AG10803 (cell line): ENCODE measurements at regions not wholly inside any gene's neighbourhood (a gene's known extent, or its start where the extent isn't known, plus 50 kb on each side); places are given as distances from the start of the nearest gene placed in this dataset.

Experiments used
- DNase-seq: peaks from one replicate; pipeline ENCODE4 v3.0.0; 2010; ENCODE audit warnings: low read depth
- H3K4me3 ChIP-seq: 2 replicates; pipeline ENCODE4 v1.5.1; 2011; ENCODE audit warnings: mild to moderate bottlenecking, low read length, control low read depth
- TF ChIP-seq, protein P1 (sequence below): conservative IDR thresholded peaks from 2 replicates; pipeline ENCODE4 v1.5.1; 2011; ENCODE audit warnings: mild to moderate bottlenecking, low read length, control low read depth, inconsistent platforms

DNA sequence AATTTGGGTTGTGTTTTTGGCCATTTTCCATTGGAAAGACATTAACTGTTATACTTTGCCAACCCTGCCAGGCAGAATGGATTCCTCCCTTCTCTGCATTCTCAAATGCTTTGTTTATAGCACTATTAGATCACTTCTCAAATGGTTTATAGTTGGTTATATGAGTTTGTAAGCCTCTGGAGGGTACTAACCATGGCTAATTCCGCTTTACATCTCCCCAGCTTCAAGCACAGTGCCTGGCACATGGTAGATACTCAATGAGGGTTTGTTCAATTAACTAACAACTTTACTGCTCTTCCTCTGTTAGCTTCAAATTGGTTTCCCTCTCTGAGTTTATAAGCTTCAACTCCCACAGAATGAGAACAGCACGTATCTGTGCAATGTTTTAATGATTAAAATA, 213.5 kb downstream of the SOX11 start:
- no peak overlapping the region for H3K4me3 ChIP-seq
- TF ChIP-seq, protein P1, sequence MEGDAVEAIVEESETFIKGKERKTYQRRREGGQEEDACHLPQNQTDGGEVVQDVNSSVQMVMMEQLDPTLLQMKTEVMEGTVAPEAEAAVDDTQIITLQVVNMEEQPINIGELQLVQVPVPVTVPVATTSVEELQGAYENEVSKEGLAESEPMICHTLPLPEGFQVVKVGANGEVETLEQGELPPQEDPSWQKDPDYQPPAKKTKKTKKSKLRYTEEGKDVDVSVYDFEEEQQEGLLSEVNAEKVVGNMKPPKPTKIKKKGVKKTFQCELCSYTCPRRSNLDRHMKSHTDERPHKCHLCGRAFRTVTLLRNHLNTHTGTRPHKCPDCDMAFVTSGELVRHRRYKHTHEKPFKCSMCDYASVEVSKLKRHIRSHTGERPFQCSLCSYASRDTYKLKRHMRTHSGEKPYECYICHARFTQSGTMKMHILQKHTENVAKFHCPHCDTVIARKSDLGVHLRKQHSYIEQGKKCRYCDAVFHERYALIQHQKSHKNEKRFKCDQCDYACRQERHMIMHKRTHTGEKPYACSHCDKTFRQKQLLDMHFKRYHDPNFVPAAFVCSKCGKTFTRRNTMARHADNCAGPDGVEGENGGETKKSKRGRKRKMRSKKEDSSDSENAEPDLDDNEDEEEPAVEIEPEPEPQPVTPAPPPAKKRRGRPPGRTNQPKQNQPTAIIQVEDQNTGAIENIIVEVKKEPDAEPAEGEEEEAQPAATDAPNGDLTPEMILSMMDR, result no peak
- no peak for DNase-seq

DNA sequence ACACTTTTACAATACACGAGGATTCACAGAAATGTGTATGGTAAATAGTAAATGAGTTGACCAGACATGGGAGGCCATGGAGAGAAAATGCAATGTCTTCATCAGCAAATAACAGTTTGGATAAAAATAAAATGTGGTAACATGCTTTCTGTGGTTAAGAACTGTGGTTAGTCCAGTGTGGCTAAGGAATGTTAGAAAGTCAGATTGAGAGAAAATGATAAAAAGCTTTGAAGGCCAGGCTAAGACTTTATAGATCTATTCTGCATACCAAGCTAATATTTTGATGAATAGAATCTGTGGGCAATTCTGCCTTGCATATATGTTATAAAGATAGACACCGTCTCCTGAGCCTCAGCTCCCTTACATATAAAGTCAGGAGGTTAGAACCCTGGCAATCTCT, 215.9 kb downstream of the SOX11 start:
- H3K4me3 ChIP-seq, result no peak overlapping the region
- peak; percentile 3 for DNase-seq
- TF ChIP-seq, protein P1, result no peak

DNA sequence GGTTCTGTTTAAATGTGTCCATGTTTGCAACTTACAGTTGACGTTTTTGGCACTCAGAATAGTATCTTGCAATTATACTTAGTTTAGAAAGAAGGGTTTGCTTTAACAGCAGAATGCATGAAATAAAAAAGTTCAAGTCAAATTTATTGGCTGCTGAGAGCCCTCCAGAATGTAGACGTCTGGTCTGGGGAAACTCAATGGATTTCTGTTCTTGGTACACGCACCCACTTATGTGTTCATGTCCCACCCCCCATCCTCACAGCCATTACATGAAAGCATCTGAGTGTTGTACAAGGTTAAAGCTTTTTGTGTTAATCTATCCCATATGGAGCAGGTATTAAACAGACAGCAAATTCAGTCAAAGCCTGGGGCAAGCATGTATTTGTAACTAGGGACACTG, 219.5 kb downstream of the SOX11 start:
- no peak overlapping the region for H3K4me3 ChIP-seq
- TF ChIP-seq, protein P1, result no peak
- no peak for DNase-seq

DNA sequence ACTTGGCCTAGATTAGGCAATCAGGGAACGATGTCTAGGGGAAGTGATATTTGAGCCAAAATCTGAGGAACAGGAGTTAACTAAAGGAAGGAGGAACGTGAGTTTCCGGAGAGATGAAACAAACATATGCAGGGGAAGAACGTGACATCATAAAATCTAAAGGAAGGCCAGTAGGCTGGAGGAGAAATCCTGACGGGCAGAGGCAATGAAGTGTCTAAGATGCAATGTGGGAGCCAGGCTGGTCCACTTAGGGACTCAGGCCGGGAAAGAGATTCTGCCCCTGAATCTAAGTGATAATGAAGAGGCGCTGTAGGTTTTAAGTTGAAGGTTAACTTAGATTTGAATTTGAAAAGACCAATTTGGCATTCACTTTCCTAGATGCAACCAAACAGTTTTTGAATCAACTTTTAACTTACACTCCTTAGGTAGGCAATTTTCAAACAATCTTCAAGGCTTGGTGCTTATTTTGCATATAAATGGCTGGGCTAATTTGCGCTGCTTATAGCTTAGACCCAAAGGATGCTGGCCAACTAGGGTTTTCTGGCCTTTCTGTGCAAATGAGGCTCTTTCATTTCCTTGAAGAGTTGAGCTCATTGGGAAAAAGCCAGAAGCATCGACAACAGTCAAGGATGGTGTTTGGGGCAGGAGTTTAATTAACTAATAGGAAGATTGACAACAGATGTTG, 221.7 kb downstream of the SOX11 start:
- TF ChIP-seq, protein P1, result no peak
- no peak for DNase-seq

DNA sequence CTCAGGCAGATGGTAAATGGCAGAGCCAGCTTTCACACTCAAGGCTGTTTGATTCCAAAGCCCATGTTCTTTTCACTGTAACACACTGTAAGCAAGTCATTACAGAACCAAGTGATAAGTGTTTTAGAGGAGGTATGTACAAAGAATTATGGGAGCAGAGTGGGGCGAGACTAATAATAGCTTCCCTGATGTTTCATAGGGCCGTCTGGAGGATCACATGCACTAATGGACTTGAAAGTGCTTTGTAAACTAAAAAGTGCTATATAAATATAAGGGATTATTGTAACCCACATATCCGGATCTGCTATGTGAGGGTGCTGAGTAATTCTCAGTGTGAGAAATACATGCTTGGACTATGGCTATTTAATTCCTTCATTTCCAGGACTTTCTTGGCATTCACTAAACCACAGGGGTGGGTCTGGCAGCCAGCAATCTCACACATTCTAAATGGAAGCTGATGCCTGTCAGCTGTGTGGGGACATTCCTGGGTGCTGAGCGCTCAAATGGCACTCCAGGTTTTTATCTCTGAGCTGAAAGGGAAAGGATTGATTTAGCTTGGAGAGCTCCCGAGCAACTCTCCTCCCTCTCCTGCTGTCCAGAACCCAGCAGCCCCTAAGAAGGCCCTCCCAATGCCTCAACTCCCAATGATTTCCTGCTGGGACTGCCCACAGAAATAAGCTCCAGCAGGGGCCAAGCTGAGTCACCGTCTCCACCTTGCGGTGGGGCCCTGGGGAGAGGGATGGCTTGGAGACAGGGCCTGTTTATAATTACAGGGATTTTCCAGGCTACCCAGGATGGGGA, 222.8 kb downstream of the SOX11 start:
- DNase-seq, result peak; percentile 58
- H3K4me3 ChIP-seq, result no peak overlapping the region
- TF ChIP-seq, protein P1, result peak; percentile 25; the same call in 1 of the 2 replicates

More for the DNA sequence above, 221.7 kb downstream of the SOX11 start:
- H3K4me3 ChIP-seq, result no peak overlapping the region

DNA sequence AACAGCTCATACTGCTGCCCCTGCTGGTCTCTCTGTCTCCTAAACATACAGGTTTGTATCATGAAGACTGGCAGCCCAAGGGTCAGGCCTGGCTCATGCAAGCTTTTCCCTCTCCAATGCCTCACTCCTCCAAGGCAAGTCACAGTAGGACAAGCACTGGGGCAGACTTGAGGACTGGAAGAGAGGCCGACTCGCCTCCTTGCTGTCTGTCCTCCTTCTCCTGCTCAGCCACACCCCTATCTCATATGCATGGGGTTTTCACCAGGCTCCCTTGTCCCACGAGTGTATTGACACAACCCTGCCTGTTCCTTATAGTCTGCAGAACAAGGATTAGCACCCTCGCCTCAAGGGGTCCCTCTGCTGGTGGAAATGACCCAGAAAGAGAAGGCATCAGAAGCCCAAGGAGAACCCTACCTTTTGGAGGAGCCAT, 223.7 kb downstream of the SOX11 start:
- TF ChIP-seq, protein P1, result peak; percentile 57
- H3K4me3 ChIP-seq, result no peak overlapping the region
- DNase-seq, result peak; percentile 10

DNA sequence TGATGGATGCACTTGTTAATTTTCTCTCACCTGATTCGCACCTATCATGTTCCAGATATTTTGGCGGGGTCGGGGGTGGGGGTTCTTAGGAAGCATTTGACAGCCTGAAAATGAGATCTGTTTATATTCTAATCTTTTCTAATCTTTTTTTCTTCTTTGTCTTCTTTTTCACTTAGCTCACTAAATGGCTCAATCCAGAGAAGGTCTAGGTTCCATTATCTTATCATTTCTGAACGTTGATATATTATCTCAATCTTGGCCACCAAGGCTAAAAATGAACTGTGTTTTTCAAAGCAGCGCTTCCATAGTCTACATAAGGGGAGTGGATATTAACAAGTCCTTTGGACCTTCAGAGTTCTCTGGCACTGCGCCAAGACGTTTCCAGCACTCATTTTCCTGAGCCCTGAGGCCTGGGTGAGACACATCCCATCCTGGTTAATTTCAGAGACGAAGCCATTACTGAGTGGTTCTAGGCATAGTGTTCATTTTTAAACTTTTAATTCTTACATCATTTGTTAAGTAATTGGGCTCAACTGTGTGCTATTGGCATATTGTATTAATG, 229.0 kb downstream of the SOX11 start:
- TF ChIP-seq, protein P1, result no peak
- no peak for DNase-seq
- no peak overlapping the region for H3K4me3 ChIP-seq
